C4-2B (cell line): ENCODE measurements at regions not wholly inside any gene's neighbourhood (a gene's known extent, or its start where the extent isn't known, plus 50 kb on each side); places are given as distances from the start of the nearest gene placed in this dataset.

Source experiments
- H3K27ac ChIP-seq: fragments of 450-650 bp; 2 replicates; pipeline ENCODE4 v1.5.1; 2017
- ZFX ChIP-seq: fragments of 450-650 bp; IDR thresholded peaks from 2 replicates; pipeline ENCODE4 v1.6.1; 2017
- TF ChIP-seq, protein P1 (sequence below): fragments of 450-650 bp; conservative IDR thresholded peaks from 2 replicates; pipeline ENCODE4 v1.5.1; 2017; ENCODE audit warnings: mild to moderate bottlenecking

DNA sequence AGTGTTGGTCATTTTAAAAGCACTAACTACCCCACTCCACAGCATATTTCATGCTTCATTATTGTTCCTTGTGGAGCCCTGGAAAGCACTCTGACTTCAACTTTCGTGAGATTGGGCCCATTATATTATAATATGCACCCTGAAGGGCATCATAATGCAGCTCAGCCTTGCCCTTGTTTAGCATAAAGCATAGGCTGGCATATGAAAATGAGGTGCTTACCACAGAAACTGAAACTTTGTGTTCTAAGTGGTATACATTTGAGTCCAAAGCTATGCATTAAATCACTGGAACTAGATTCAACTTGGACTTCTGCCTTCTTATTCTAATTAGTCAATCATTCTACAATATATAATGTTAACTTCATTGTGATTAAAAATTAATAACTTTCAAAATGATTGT lies 1027.9 kb downstream of the STIM2 start:
- H3K27ac ChIP-seq = no peak overlapping the region
- TF ChIP-seq, protein P1, sequence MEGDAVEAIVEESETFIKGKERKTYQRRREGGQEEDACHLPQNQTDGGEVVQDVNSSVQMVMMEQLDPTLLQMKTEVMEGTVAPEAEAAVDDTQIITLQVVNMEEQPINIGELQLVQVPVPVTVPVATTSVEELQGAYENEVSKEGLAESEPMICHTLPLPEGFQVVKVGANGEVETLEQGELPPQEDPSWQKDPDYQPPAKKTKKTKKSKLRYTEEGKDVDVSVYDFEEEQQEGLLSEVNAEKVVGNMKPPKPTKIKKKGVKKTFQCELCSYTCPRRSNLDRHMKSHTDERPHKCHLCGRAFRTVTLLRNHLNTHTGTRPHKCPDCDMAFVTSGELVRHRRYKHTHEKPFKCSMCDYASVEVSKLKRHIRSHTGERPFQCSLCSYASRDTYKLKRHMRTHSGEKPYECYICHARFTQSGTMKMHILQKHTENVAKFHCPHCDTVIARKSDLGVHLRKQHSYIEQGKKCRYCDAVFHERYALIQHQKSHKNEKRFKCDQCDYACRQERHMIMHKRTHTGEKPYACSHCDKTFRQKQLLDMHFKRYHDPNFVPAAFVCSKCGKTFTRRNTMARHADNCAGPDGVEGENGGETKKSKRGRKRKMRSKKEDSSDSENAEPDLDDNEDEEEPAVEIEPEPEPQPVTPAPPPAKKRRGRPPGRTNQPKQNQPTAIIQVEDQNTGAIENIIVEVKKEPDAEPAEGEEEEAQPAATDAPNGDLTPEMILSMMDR = no peak
- TF ChIP-seq ZFX = no peak

DNA sequence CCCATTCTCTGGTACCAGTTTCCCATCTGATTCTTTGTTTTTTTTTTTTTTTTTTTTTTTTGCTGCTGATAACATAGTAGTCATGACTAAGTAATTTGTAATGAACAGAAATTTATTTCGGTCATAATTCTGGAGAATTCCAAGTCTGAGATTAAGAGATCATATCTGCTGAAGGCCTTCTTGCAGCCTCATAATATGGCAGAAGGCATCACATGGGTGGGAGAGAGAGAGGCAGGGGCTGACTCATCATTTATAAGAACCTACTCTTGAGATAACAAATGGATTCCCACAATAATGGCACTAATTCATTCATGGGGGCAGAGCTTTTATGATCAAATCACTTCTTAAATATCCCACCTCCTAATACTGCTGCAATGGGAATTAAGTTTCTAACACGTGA lies 1034.3 kb downstream of the STIM2 start:
- H3K27ac ChIP-seq = no peak overlapping the region
- TF ChIP-seq ZFX = no peak
- TF ChIP-seq, protein P1 = no peak

DNA sequence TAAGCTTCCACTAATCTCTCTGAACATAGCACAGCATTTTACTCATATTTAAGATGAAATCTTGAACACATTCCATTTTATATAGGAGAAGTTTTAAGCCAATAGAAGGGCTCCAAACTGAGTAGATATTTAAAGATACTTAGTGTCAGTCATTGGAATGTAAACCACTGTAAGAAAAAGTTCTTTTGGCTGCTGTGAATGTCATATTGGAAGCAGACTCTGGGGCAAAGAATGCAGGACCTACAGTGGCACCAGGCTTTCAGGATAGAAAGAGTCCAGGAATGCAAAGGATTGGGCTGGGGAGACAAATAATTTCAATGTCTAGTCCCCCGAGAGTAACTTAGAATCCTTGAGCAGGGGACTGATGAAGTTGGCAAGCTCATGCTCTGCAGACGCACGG lies 1047.7 kb downstream of the STIM2 start:
- H3K27ac ChIP-seq = no peak overlapping the region
- TF ChIP-seq, protein P1 = no peak
- TF ChIP-seq ZFX = no peak

DNA sequence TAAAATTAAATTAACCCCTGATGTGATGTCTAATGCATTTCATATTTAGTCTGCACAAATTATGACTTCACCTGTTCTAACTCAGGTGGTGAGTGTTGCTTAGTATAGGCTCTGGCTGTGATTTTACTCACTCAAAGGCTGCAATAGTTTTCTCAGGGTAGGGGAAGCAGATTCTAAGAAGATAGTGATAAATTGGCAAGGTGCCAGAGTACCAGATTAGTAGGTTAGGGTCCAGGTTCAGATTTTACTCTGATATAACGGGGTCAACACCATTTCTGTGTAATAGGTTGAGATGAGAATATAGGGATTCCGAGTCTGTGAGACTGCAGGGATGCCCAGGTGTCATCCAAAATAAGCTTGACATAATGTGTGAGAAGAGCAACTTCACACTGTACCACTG lies 1049.6 kb downstream of the STIM2 start:
- H3K27ac ChIP-seq = no peak overlapping the region
- no peak for TF ChIP-seq ZFX
- TF ChIP-seq, protein P1 = no peak

DNA sequence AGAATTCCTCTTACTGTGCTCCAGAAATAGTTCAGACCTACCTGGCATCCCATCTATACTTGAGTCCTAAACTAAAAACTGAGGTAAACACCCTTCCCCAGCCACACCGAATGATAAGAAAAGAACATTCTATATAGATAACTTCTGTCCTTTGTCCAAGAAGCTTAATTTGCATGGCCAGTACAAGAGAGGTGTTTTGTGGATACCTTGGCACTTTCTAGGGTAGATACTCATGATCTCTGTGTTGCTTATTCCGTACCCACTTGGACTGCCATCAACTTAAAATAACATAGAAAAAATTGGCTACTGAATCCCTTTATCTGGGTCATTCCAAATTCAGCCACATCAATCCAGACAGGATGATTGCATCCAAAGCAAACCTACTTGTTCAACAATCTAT lies 1050.4 kb downstream of the STIM2 start:
- no peak overlapping the region for H3K27ac ChIP-seq
- TF ChIP-seq ZFX = no peak
- TF ChIP-seq, protein P1 = no peak

DNA sequence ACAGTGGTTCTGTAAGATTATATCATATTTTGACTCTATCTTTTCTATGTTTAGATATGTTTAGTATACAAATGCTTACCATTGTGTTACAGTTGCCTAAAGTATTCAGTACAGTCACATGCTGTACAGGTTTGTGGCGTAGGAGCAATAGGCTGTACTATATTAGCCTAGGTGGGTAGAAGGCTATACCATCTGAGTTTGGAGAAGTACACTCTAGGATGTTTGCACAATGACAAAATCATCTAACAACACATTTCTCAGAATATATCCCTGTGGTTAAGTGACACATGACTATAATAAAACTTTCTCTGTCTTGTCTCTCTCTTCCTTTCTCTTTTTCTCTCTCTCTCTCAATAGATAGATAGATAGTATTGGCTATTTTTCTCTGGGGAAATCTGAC lies 1053.1 kb downstream of the STIM2 start:
- H3K27ac ChIP-seq = no peak overlapping the region
- no peak for TF ChIP-seq ZFX
- TF ChIP-seq, protein P1 = no peak

DNA sequence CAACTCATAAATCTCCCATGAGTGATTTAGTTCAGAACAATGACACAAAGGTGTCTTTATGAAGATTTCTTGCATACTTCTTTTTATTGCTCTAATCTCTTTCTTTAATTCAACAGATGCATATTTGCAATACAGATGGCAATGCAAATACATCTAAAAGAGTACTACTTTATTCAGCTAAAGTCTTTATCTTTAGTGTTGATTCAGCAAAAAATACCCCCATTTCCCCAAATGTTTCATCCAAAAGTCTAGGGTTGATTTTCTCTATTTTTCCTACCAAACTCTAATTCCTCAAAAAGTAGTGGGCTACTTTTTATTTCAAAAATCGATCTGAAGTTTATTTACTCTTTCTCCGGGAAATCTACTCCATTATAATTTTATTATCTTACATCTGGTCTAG lies 1055.2 kb downstream of the STIM2 start:
- TF ChIP-seq, protein P1 = no peak
- no peak for TF ChIP-seq ZFX
- no peak overlapping the region for H3K27ac ChIP-seq
